SU-DHL-6 (cell line): ENCODE measurements at regions not wholly inside any gene's neighbourhood (a gene's known extent, or its start where the extent isn't known, plus 50 kb on each side); places are given as distances from the start of the nearest gene placed in this dataset.

Experiments
- H2AFZ ChIP-seq: fragments of 200-600 bp; sonication (generic); 2 replicates; pipeline ENCODE4 v1.6.1; 2014; ENCODE audit warnings: low read depth, mild to moderate bottlenecking, moderate library complexity, mixed read lengths, antibody characterized with exemption, low read length; ENCODE audit not compliant: severe bottlenecking
- H3F3A ChIP-seq: fragments of 200-600 bp; shearing (Covaris generic); 2 replicates; pipeline ENCODE4 v1.6.0; 2016; ENCODE audit warnings: antibody characterized with exemption, mild to moderate bottlenecking; ENCODE audit not compliant: insufficient read depth
- H3K27ac ChIP-seq: fragments of 200-600 bp; sonication (generic); 2 replicates; pipeline ENCODE4 v1.5.1; 2016; ENCODE audit warnings: low read depth, mild to moderate bottlenecking, low read length, moderate library complexity, mixed read lengths
- H3K27me3 ChIP-seq: fragments of 200-600 bp; sonication (generic), shearing (Covaris generic); 2 replicates; pipeline ENCODE4 v1.6.0; 2014; ENCODE audit warnings: mild to moderate bottlenecking, low read length
- H3K36me3 ChIP-seq: fragments of 200-600 bp; sonication (generic); 2 replicates; pipeline ENCODE4 v1.6.1; 2014; ENCODE audit warnings: mild to moderate bottlenecking, low read length, mixed read lengths
- H3K4me2 ChIP-seq: fragments of 300-600, 200-600 bp; shearing (Covaris generic), sonication (generic); 2 replicates; pipeline ENCODE4 v1.6.0; 2014; ENCODE audit warnings: low read length, low read depth, mild to moderate bottlenecking; ENCODE audit not compliant: poor library complexity, severe bottlenecking
- H3K4me3 ChIP-seq: fragments of 200-600 bp; sonication (generic); 2 replicates; pipeline ENCODE4 v1.5.1; 2014; ENCODE audit warnings: antibody characterized with exemption, low read length, mild to moderate bottlenecking, mixed read lengths; ENCODE audit not compliant: insufficient read depth, poor library complexity, severe bottlenecking
- H3K79me2 ChIP-seq: fragments of 200-600 bp; sonication (generic); 2 replicates; pipeline ENCODE4 v1.6.1; 2014; ENCODE audit warnings: mild to moderate bottlenecking, low read length, moderate library complexity; ENCODE audit not compliant: insufficient read depth
- H3K9ac ChIP-seq: fragments of 200-600 bp; sonication (generic); 2 replicates; pipeline ENCODE4 v1.7.0; 2014; ENCODE audit warnings: mild to moderate bottlenecking, low read length
- H3K9me2 ChIP-seq: fragments of 200-600 bp; sonication (generic); replicated peaks from 2 replicates; pipeline ENCODE4 v1.6.1; 2014; ENCODE audit warnings: low read length; ENCODE audit not compliant: insufficient read depth
- H3K9me3 ChIP-seq: fragments of 200-600 bp; sonication (generic); 2 replicates; pipeline ENCODE4 v1.6.1; 2014; ENCODE audit warnings: low read length, mixed read lengths; ENCODE audit not compliant: insufficient read depth
- H4K20me1 ChIP-seq: fragments of 200-600 bp; sonication (generic); 2 replicates; pipeline ENCODE4 v1.6.1; 2014; ENCODE audit warnings: low read depth, mild to moderate bottlenecking, antibody characterized with exemption, low read length, moderate library complexity, mixed read lengths
- CTCF ChIP-seq: fragments of 200-600 bp; sonication (generic); IDR thresholded peaks from one replicate; pipeline ENCODE4 v1.5.1; 2017; ENCODE audit warnings: antibody characterized with exemption, mild to moderate bottlenecking, low read length, moderate library complexity; ENCODE audit not compliant: insufficient read depth, poor library complexity, severe bottlenecking
- EZH2phosphoT487 ChIP-seq: fragments of 200-600 bp; sonication (generic), shearing (Covaris generic); conservative IDR thresholded peaks from 2 replicates; pipeline ENCODE4 v1.6.1; 2018; ENCODE audit warnings: mild to moderate bottlenecking, antibody characterized with exemption, low read length, moderate library complexity, mixed read lengths

GRCh38 chr3:19744047-19744446 lies 190.0 kb downstream of the EFHB start:
- Histone ChIP-seq H3F3A (no peaks in the 10 kb centered on the region), H3K9me3 (no peaks in the 10 kb centered on the region), H3K79me2 (no peaks in the 10 kb centered on the region), H3K27ac (no peak overlapping the region), H3K9me2 (no peaks in the 10 kb centered on the region), H4K20me1 (no peaks in the 10 kb centered on the region), H3K4me3 (no peak overlapping the region), H3K4me2 (no peak overlapping the region), H2AFZ (no peak overlapping the region), H3K9ac (no peak overlapping the region), H3K36me3 (no peaks in the 10 kb centered on the region), H3K27me3 (no peaks in the 10 kb centered on the region)
- no peak for TF ChIP-seq EZH2phosphoT487
- no peak for TF ChIP-seq CTCF

- no peak overlapping the region for H3K4me3 ChIP-seq
- no peaks in the 10 kb centered on the region for H3F3A ChIP-seq
- H3K9ac ChIP-seq: no peak overlapping the region
- no peaks in the 10 kb centered on the region for H3K79me2 ChIP-seq
- H4K20me1 ChIP-seq: no peaks in the 10 kb centered on the region
- H3K9me2 ChIP-seq: no peaks in the 10 kb centered on the region
- H3K4me2 ChIP-seq: no peak overlapping the region
- no peaks in the 10 kb centered on the region for H3K36me3 ChIP-seq
- no peaks in the 10 kb centered on the region for H3K9me3 ChIP-seq
- no peak overlapping the region for H2AFZ ChIP-seq
- H3K27ac ChIP-seq: no peak overlapping the region
- no peaks in the 10 kb centered on the region for H3K27me3 ChIP-seq
- TF ChIP-seq EZH2phosphoT487 (no peak), CTCF (no peak)
Measured at GRCh38 chr3:19742935-19743334, 191.1 kb downstream of the EFHB start.

GRCh38 chr3:19739504-19739903 lies 194.5 kb downstream of the EFHB start:
- Histone ChIP-seq H3K9me2 (no peaks in the 10 kb centered on the region), H3K9ac (no peak overlapping the region), H3K27me3 (no peaks in the 10 kb centered on the region), H3K4me2 (no peak overlapping the region), H3K4me3 (no peak overlapping the region), H2AFZ (no peak overlapping the region), H3K27ac (no peak overlapping the region), H4K20me1 (no peaks in the 10 kb centered on the region), H3K79me2 (no peaks in the 10 kb centered on the region), H3K36me3 (no peaks in the 10 kb centered on the region), H3K9me3 (no peaks in the 10 kb centered on the region), H3F3A (no peaks in the 10 kb centered on the region)
- TF ChIP-seq EZH2phosphoT487 (no peak), CTCF (no peak)

GRCh38 chr3:19738846-19739245 lies 195.2 kb downstream of the EFHB start:
- Histone ChIP-seq H3F3A (no peaks in the 10 kb centered on the region), H3K27me3 (no peaks in the 10 kb centered on the region), H3K4me2 (no peak overlapping the region), H3K36me3 (no peaks in the 10 kb centered on the region), H3K9me3 (no peaks in the 10 kb centered on the region), H2AFZ (no peak overlapping the region), H3K4me3 (no peak overlapping the region), H4K20me1 (no peaks in the 10 kb centered on the region), H3K27ac (no peak overlapping the region), H3K9me2 (no peaks in the 10 kb centered on the region), H3K9ac (no peak overlapping the region), H3K79me2 (no peaks in the 10 kb centered on the region)
- no peak for TF ChIP-seq CTCF
- TF ChIP-seq EZH2phosphoT487: no peak
